IPS-18c (cell line): ENCODE measurements at regions not wholly inside any gene's neighbourhood (a gene's known extent, or its start where the extent isn't known, plus 50 kb on each side); places are given as distances from the start of the nearest gene placed in this dataset.
"Not testable (repeated sequence)": the region's sequence is repeated elsewhere in the genome, so short reads cannot be mapped to it uniquely, and the experiment has no call there.

Experiments used
- H3K4me3 ChIP-seq: 2 replicates; pipeline ENCODE4 v1.7.0; 2013; ENCODE audit warnings: low read depth, mild to moderate bottlenecking, low read length, moderate library complexity; ENCODE audit not compliant: insufficient read depth
- H3K9me3 ChIP-seq: one replicate; pipeline ENCODE4 v1.6.1; 2013; ENCODE audit warnings: mild to moderate bottlenecking, low read length, moderate library complexity; ENCODE audit not compliant: control insufficient read depth, insufficient read depth

DNA sequence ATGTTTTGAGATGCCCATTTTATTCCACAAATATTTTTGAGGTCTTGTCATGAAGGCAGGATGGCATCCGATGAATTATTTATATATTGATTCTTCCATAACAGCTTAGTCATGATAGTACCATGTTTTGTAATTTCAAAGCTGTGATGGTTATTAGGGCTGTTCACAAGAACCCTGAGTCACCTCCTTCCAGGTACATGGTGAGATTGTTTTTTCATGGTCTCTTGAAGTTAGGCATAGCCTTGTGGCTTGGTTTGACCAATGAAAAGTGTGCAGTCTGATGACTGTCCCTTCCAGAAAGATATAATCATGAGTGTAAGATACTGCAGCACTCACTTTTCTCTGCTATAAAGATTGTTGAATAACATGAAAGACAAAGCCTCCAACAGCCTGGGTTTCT is 274.8 kb downstream of the FGFR2 start:
- no peak overlapping the region for H3K4me3 ChIP-seq

DNA sequence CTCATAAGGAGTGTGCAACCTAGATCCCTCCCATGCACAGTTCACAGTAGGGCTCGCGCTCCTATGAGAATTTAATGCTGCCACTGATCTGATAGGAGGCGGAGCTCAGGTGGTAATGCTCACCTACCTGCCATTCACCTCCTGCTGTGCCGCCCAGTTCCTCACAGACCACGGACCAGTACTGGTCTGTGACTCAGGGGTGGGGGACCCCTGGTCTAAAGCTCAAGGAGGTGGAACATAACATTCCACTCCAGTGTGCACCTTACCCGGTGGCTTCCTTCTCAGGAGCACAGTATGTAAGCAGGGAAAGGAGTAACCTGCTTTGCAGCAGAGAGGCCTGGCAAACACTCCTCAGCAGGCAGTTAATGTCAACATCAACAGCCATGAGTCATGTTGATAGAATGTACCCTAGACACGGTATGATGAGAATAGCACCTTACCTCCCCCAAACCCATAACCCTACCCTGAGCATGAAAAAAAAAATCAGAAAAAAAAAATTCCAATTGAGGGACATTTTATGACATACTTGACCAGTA is 273.5 kb downstream of the FGFR2 start:
- no peaks in the 10 kb centered on the region for H3K9me3 ChIP-seq
- H3K4me3 ChIP-seq = no peak overlapping the region

More for the DNA sequence above, 274.8 kb downstream of the FGFR2 start:
- no peaks in the 10 kb centered on the region for H3K9me3 ChIP-seq

DNA sequence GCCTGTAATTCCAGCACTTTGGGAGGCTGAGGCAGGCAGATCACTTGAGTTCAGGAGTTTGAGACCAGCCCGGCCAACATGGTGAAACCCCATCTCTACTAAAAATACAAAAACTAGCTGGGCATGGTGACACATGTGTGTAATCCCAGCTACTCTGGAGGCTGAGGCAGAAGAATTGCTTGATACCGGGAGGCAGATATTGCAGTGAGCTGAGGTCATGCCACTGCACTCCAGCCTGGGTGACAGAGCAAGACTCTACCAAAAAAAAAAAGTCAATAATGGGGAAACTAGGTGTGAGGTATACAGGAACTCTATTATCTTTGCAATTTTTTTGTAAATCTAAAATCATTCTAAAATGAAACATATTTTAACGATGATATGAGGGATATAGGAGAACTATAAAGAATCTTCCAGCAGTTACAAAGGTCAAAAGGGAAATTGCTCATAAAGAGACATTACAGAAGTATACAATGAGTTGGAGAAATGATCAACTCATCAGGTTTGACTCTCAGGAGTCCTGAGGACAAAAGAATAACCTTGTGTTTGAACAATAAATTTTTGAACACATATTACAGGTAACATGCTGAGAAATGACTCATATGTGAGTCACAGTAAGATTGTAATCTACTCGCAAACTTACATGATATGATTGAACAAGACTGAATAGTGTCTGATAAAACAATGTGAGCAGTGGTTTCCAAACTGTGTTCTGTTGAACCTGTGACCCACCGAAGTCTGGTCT is 272.6 kb downstream of the FGFR2 start:
- H3K9me3 ChIP-seq = no peaks in the 10 kb centered on the region
- H3K4me3 ChIP-seq = no peak overlapping the region

DNA sequence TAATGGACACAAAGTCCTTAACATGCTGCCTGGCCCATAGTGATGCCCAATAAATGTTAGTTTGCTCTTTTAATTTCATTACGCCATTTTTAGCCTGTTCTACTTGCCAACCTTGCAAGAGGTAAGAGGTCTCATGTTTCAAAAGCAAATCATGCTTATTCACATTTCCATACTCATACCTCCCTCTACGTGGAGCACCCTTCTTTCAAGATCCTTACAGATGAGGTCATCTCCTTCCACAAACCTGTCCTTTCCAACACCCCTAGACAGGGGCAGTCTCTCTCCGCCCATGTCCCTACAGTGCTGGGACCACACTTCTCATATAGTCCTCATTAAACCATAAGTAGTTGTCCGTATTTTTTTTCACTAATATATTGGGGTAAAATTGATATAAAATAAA is 271.3 kb downstream of the FGFR2 start:
- Histone ChIP-seq H3K4me3 (no peak overlapping the region), H3K9me3 (no peaks in the 10 kb centered on the region)

DNA sequence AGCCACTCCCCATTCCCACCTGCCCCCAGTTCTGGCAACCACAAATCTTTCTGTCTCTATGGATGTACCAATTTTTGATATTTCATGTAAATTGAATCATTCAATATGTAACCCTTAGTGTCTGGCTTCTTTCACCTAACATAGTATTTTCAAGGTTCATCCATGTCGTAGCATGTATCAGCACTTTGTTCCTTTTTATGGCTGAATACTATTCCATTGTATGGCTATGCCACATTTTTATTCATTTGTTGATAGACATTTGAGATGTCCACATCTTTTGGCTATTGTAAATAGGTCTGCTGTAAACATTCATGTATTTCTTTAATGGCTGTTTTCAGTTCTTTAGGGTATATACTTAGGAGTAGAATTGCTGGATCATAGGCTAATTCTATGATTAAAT is 270.5 kb downstream of the FGFR2 start:
- no peaks in the 10 kb centered on the region for H3K9me3 ChIP-seq
- no peak overlapping the region for H3K4me3 ChIP-seq

- H3K4me3 ChIP-seq, H3K9me3 ChIP-seq: not testable (repeated sequence)
Observed at GRCh38 chr10:121329631-121330030, 268.6 kb downstream of the FGFR2 start.

DNA sequence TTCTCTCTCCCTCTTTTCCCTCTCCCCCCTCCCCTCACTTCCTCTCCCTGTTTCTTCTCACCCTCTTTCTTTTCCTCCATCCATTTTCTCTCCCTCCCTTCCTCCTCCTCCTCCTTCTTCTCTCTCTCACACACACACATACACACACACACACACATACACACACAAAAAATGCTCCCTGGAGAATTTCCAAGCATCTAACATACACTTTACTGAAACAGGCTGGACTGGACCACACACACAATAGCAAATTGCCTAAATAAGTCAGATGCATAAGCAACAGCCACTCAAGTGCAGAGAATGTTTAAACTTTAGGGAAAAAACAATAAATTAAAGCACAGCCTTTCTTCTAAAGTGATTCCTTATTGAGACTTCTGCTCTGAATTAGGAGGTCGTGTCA is 267.7 kb downstream of the FGFR2 start:
- no peak overlapping the region for H3K4me3 ChIP-seq

DNA sequence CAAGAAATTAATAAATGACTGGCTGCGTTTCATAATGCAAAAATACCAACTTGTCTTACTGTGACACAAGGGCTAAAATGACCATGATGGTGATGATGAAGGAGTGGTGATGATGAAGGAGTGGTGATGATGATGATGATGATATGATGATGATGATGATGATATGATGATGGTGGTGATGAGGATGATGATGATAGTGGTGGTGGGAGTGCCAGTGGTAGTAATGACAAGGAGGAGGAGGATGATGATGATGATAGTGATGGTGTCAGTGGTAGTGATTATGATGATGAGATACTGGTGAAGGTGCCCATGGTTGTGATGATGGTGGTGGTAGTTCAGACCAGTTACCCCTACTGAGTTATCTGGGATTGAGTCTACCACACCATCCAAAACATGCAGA is 265.9 kb downstream of the FGFR2 start:
- Histone ChIP-seq H3K9me3 (peaks cover 4% of the 10 kb centered on the region), H3K4me3 (no peak overlapping the region)

More for the DNA sequence above, 267.7 kb downstream of the FGFR2 start:
- peaks cover 3% of the 10 kb centered on the region for H3K9me3 ChIP-seq

DNA sequence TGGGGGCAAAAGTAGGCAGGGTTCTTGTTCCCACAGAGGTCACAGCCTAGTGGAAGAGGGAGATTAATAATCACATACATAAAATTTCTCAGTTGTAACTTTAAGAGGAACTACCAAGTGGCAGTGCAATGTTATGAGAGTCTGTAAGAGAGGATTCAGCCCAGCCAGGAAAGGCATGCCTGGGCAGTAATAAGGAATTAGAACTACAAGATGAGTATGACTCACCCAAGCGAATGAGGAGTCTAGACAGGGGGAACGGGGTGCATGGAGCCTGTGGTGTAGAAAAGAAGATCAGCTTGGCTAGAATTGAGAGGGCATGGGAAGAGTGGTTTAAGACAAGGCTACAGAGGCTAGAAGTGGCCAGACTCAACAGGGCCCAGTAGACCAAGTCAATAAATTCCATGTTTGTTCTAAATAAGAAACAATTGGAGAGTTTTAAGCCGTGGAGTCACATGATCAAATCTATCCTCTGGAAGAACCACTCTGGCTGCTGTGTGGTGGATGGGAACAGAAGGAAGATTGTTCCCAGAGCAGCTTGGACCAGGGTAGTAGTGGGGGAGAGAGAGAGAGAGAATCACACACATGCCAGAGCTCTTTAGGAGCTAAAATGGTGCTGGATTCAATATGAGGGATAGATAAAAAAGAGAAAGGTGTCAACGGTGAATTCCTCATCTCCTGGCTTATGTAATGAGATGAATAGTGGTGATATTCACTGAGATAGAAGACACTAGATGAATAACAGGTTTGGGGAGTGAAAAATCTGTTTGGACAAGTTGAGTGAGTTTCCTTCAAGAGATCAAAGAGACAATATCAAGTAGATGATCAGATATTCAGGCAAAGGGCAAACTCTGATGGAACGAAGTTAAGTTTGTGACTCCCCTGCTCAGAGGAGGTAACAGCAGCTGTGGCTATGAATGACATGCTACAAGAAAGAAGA is 265.1 kb downstream of the FGFR2 start:
- H3K4me3 ChIP-seq = no peak overlapping the region
- peaks cover 4% of the 10 kb centered on the region for H3K9me3 ChIP-seq

- Histone ChIP-seq H3K9me3 (peaks cover 4% of the 10 kb centered on the region), H3K4me3 (no peak overlapping the region)
Observed at GRCh38 chr10:121335386-121335925, 262.8 kb downstream of the FGFR2 start.

- Histone ChIP-seq H3K4me3 (no peak overlapping the region), H3K9me3 (peaks cover 4% of the 10 kb centered on the region)
Observed at GRCh38 chr10:121337427-121337826, 260.8 kb downstream of the FGFR2 start.

GRCh38 chr10:121338206-121338980 is 259.9 kb downstream of the FGFR2 start:
- H3K9me3 ChIP-seq = peaks cover 4% of the 10 kb centered on the region
- H3K4me3 ChIP-seq = no peak overlapping the region

DNA sequence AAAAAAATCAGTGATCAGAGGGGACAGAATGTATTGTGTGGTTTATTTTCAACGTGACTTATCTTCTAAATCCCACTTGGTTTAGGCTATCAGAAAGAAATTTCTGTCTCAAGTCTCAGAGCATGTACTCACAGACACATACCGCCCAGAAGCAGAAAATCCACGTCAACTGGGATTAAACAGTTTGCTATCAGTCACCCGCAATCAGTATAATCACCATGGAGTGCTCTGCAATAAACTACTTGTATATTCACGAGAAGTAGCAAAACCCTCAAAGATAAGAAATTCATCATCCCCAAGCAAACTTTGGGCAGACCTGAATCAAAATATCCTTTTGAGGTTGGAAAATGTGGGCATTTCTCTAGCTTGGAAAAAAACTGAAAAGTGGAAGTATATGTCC is 259.1 kb downstream of the FGFR2 start:
- peaks cover 4% of the 10 kb centered on the region for H3K9me3 ChIP-seq
- H3K4me3 ChIP-seq = no peak overlapping the region

- H3K9me3 ChIP-seq = peaks cover 3% of the 10 kb centered on the region
- H3K4me3 ChIP-seq = no peak overlapping the region; the same call in 1 of the 2 replicates
Observed at GRCh38 chr10:121340271-121340831, 257.9 kb downstream of the FGFR2 start.

DNA sequence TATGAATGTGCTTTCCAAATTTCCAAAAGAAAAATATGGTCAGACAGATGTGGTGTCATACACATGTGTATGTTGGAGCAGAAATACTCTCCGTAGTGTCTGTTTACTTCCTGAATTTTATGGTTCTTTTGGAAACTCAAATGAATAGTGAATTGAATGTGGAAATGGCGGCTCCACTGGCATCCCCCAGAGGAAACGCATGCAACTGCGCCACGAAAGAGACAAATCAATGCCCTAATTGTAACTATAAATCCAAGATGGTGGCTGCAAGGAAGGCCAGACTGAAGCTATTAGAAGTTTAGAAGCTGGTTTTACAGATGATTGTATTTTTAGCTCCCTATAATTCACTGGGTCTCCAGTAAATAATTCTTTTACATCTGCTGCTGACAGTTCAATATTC is 246.7 kb downstream of the FGFR2 start:
- H3K9me3 ChIP-seq = peaks cover 2% of the 10 kb centered on the region
- H3K4me3 ChIP-seq = no peak overlapping the region

DNA sequence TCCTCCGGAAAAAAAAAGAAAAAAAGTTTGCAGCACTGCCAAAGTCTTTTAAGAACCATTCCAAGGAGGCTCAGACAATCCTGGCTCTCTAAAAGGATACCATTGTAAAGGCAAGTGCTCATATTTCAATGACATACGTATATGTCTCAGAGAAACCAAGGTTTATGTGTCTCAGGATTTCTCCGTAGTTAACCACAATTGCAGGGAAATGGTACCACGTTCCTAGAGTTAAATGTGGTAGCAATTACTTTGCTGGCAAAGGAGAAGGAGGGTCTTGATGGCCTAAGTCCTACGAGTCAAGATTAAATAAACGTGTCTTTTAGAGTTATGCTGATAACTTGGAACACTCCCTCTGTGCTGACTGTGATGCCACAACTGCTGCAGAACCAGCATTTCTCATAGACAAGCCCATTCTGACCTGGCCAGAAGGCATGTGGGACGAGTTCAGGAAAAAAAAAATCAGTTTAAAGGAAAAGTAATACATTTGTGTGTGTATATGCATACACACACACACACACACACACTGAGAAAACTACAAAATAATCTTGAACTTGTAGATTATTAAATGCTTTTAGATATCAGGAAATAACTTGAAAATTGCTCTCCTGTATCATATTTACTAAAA is 245.9 kb downstream of the FGFR2 start:
- Histone ChIP-seq H3K9me3 (peaks cover 2% of the 10 kb centered on the region), H3K4me3 (no peak overlapping the region)
